ENCODE measurements at regions not wholly inside any gene's neighbourhood (a gene's known extent, or its start where the extent isn't known, plus 50 kb on each side); places are given as distances from the start of the nearest gene placed in this dataset.
"Not testable (repeated sequence)": the region's sequence is repeated elsewhere in the genome, so short reads cannot be mapped to it uniquely, and the experiment has no call there.

DNA sequence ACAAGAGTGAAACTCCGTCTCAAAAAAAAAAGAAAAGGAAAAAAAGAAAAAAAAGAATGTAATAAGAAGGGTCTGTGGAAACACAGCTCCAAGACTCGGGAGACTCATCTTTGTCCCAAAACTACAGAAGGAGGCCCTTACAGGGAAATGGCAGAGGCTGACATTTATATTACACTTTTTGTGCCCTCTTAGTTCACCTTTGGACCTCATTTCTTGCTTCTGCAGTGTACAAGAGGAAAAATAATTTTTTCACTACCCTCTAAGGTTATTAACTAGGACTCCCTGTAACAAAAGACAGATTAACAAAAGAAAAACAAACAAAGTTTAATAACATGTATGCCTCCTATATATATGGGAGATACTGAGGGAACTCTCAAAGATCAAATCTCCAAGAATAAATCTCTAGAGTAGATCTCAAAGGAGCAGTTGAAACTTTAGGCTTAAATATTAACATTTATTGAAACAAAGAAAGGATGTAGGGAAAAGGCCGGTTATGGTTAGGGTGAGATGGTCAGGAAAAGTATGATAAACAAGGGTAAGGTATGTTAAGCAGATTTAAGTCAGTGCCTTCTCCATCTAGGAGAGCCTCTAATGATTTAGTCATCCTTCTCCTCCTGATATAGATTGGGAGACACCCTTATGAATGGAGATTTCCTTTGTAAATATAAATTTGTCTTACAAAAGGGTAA is 121.3 kb upstream of the JADE1 start:
- DNase-seq: no peak

DNA sequence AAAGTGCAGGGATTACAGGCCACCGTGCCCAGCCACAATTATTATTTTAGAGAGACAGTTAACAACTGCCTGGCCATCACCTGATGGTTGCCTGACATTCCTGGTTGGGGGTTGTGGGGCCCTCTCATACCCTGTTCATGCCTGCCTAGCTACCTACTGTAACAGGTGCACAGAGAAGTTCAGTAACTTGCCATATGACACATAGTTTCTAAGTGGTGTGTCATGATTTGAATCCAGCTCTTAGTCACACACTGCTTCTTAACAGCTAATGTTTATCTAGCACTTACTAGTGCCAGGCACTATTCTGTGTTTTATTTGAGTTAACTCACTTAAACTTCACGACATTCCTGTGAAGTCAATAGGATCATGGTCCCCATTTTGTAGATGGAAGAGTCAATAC is 122.7 kb upstream of the JADE1 start:
- no peak for DNase-seq

DNA sequence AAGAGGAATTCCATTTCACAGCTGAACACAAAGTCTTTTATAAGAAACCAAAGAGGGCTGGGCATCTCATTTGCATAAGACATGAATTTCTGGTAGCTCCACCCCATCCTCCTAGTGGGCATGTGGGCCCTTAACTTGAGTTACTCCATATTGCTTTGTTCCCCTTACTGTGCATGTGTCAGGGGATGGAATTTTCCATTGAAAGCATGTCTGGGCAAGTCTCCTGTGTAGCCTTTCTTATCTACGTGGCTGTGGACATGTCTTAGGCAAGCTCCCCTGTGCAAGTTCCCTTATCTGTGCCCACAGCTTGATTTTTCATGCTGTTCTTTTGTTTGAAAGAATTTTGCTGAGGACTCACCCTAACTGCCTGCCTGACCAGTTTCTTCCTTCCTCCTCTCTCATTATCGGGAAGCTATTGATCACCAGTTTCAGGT is 123.5 kb upstream of the JADE1 start:
- DNase-seq: no peak

DNA sequence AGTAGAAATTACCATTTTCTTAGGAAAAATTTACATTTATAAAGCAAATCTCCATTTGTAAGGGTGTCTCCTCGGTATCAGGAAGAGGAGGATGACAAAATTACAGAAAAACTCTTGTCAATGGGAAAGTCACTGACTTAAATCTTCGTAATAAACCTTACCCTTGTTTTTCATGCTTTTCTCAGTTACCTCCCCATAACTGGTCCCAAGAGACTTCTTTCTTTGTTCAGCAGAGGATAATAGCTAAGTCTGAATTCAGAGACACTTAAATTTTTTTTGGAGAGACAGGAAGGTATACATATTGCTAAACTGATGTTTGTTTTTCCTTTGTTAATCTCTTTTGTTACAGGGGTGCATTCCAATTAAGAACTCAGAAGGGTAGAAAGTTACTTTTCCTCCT is 125.5 kb upstream of the JADE1 start:
- DNase-seq: no peak

DNA sequence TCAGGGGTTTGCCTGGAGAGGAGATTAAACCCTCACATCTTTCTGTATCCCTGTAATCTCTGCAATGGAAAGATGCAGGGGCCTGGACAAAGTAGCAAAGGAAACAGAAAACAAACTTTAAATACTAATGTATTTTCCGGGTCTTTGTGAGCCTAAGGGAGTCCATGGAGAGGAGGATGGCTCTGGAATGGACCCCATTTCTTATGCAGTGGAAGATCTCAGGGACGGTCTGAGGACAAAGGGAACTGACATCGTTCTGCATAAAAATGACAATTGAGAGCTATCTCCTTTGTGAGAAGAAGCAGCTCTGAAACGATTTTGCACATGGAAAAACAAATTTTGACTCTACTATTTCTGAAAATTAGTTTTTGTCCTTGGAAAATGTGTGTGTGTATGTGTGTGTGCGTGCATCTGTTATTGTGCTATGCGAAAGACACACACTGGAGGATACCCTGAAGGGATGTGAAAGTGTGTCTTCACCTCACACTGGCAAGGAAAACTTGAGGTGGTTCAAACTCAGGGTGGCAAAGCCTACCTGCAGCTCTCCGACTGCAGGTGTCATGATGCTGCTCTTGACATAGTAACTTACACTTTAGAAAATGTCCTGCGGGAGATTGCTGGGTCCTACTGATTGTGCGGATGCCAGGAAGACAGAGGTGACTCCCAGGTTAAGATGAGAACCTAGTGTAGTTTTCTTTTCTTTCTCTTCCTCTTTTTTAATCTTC is 126.4 kb upstream of the JADE1 start:
- DNase-seq: no peak

DNA sequence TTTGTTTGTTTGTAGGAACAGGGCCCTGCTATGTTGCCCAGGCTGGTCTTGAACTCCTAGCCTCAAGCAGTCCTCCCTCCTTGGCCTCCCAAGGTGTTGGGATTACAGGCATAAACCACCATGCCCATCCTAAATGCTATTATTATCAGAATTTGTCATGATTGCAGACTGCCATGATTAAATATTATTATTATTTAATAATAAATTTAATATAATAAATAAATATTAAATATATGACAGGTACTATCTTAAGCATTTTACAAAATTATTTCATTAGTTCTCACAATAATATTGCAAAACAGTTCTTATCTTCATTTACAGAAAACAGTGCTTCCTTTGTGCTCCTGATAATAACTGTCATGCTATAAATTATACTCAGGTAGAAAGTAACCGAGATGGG is 133.4 kb upstream of the JADE1 start:
- no peak for DNase-seq

DNA sequence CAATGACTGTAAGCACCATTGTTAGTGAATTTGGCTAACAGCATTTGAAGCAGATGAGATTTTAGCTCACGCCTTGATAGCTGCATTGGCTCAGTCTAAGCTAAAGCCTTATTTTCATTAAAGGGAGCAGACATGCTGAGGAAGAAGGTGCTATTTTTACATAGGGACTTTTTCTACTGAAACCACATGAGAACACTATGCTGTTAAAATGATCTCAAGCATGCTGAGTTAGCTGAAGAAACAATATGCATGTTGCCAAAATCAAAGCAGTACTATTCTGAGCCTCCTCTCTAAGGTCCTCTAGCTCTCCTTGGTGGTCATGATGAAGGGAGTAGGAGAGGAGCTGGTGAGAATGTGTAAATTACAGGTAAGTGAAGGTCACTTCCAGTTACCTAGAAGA is 134.4 kb upstream of the JADE1 start:
- DNase-seq: no peak

DNA sequence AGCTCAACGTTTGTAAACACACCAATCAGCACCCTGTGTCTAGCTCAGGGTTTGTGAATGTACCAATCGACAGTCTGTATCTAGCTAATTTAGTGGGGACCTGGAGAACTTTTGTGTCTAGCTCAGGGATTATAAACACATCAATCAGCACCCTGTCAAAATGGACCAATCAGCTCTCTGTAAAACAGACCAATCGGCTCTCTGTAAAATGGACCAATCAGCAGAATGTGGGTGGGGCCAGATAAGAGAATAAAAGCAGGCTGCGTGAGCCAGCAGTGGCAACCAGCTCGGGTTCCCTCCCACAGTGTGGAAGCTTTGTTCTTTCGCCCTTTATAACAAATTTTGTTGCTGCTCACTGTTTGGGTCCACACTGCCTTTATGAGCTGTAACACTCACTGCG is 136.3 kb upstream of the JADE1 start:
- not testable (repeated sequence) for DNase-seq

DNA sequence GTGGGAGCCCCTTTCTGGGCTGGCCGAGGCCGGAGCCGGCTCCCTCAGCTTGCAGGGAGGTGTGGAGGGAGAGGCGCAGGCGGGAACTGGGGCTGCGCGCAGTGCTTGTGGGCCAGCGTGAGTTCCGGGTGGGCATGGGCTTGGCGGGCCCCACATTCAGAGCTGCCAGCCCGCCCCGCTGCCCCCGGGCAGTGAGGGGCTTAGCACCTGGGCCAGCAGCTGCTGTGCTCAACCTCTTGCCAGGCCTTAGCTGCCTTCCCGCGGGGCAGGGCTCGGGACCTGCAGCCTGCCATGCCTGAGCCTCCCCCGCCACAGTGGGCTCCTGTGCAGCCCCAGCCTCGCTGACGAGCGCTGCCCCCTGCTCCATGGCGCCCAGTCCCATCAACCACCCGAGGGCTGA is 136.9 kb upstream of the JADE1 start:
- not testable (repeated sequence) for DNase-seq

DNA sequence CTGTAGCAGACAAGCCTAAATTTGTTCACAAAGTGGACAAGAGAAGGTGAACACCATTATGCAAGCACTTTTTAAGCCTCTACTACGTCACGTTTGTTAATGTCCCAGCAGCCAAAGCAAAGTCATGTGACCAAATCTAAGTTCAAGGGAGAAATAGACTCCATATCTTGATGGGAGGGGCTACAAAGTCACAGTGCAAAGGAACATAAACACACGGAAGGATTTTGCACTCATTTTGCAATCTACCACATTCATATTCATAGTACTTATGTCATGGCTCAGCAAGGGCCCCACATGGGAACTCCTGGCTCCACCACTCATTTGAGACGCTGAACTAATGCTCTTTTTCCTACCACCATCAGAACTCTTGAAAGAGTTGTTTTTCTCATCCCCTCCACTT is 139.0 kb upstream of the JADE1 start:
- no peak for DNase-seq

DNA sequence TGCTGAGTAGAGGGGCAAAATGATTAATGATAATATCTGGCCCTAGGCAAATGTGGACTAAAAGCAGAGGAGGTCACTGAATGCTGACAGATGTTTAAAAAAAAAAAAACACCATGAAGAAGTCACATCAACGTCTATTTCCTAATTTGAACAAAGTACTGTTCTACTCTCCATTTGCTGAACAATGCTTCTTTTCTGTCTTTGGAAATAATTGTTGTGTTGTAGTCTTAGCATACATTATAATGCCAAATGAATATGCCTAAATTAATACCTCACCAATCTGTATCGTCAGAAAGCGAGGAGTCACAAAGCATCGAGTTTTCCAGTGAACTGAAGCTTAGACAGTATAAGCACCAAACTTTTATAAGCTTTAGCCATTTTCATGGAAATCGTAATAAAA is 140.9 kb upstream of the JADE1 start:
- DNase-seq: no peak

DNA sequence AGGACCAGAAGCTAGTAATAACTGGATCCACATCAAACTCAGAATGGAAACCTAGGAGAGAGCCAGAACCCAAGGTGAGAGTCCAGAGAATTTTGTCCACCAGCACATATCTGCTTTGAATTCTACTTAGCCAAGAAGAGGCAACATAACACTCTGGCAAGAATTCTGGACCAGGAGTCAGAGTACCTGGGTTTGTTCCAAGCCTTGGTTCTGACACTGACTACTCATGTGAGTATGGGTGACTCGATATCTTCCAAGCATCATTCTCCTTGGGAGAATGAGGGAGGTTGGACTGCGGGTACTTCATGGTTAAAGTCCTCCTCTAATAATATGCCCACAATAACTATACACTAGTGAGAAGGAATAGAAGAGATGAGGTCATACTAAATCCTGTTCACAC is 144.0 kb upstream of the JADE1 start:
- no peak for DNase-seq

DNA sequence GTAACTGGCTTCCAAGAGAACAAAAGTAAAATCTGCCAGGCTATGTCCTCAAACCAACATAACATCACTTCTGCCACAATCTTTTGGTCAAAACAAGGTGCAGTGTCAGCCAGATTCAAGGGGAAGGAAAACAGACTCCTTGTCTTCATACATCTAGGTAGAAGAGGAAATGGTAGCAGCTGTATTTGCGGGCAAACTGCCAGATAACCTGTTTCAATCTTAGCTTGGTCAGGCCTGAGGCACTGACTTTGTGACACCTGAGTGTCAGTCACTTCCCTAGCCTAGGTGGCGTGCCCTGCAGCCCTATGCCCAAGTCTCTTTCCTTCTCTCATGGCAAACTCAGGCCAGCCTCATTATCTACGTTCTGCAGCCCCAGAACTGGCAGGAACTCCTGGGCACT is 146.2 kb upstream of the JADE1 start:
- DNase-seq: no peak

DNA sequence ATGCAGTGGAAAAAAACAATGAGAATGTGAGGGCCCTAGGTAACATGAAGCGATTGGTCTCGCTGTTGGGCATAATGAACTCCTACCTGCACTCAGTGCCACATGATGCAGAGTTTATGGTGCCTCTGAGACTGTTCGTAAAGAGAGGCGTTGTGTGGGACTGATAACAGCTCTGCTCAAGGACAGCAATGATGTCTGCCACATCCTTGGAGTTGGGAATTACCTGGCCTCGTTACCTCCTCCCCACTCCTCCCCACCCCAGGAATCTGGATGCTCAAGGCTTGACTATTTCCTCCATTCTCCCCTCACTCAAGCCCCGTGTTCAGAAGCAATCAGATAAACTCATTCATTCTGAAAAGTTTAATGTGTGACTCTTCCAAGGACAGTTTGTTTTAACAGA is 148.0 kb upstream of the JADE1 start:
- DNase-seq: no peak

DNA sequence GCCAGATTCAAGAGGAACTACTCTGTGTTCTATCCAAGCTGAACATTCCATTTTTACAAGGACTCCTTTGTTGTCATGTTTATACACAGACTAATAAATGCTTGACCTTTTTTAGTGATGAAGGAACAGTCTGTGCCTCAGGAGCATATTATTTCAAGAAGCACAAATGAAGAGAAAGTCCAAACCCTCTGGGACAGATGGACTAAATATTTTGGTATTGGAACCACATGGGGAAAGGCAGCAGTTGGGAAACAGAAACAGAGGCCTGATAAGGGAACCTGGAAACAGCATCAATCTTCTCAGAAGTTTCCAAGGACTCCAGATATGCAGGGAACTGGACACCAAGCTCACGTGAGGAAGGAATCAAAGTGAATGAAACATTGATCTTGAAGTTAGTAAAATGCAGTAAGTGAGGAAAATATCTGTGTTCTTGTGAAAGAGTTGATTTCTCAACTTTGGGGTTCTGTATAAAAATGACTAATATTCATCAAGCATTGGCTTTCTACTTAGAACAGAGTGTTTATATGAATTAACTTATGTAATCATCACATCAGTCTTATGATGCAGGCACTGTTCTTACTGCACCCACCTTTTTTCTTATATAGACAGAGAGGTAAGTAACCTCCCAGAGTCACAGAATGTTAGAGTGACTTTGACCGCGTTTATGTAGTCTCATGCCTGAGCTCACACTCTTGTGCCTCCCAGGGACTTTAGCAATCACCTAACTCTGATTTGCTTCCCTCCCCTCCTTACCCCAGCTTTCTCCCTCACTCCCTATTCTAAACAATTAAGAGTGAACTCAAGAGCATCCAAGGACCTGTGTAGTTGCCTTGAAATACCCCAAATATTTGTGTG is 148.9 kb upstream of the JADE1 start:
- DNase-seq: no peak

DNA sequence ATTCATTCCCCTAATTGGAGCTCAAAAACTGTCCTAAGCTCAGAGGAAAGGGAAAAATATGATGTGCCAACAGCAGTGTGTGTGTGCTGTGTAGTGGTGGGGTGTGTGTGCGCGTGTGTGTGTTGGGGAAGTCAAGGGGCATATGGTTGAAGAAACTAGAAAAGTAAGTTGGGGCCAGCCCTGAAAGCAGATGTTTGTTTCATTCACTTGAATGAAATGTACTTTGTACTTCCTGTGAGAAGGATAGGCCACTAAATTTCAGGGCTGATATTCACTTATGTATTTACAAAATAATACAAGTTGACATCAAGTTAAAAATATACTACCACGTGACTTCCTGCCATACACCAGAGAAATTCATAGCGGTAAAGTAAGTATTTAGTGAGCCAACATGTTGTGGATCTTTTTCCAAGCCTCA is 151.3 kb upstream of the JADE1 start:
- no peak for DNase-seq

DNA sequence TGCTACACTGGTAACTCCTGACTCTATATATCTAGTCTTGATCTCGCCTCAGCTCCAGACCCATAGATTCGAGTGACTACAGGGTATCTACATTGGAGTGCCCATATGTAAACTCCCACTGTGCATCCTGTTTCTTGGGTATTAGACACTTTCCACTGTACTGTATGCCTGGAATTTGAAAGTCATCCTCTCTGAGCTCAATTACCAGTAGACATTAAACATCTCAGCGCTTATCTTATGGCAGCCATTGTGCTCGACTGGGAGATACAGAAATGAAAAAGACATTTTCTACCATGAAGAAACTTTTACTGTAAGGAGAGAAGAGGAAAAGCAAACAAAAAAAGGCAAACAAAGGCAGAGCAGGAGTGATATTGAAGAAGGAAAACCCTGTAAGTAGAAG is 151.9 kb upstream of the JADE1 start:
- DNase-seq: no peak

DNA sequence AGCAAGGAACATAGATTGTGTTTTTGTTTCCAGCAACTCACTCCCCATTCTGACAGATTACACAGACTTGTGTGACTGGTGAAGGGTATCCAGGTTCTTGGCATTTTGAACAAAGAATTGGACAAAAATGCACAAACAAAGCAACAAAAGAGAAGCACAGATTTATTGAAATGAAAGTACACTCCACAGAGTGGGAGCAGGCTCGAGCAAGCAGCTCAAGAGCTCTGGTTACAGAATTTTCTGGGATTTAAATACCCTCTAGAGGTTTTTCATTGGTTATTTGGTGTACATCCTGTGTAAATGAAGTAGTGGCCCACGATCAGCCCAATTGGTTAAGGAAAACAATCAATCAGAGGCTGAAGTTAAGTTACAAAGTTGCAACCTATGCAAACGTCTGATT is 155.0 kb upstream of the JADE1 start:
- DNase-seq: no peak

DNA sequence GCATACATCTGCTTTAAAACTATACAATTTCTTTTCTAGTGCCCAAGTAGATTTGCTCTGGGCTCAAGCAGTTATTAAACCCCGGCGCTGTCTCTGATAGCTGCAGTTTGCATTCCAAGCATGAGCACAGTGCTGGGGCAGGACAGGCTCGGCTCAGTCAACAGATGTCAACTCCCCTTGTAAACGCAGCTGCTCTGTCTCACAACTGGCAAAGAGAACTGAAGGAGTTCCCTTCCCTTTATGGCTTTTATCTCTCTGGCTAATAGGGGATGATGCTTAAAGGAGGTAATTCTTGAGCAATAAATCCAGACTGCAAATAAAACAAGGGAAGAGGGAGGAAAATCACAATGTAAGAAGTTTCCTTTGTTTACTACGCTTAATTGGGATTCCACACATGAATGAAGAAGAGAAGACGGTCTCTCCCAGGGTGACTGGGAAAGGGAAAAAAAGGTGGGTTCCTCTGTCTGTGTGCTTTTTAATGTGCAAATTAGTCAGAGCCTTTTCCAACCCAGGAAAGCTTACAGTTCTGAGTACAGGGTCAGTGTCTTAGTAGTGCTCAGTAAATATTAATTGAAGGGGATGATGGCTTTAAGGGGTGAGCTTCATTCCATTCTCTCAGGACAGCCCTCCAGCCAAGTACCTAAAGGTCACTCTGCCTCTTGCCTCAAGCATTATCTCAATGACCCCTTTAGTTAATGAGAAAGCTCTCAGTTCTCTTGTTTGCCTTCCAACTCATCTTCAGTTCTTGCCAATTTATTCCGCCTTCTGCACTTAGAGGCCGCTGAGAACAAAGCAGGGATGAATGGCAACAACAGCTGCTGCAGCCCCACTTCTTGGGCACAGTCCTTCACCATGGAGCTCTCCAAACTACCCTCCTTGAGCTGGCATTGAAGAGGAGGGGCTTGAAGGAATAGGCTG is 155.7 kb upstream of the JADE1 start:
- DNase-seq: no peak

DNA sequence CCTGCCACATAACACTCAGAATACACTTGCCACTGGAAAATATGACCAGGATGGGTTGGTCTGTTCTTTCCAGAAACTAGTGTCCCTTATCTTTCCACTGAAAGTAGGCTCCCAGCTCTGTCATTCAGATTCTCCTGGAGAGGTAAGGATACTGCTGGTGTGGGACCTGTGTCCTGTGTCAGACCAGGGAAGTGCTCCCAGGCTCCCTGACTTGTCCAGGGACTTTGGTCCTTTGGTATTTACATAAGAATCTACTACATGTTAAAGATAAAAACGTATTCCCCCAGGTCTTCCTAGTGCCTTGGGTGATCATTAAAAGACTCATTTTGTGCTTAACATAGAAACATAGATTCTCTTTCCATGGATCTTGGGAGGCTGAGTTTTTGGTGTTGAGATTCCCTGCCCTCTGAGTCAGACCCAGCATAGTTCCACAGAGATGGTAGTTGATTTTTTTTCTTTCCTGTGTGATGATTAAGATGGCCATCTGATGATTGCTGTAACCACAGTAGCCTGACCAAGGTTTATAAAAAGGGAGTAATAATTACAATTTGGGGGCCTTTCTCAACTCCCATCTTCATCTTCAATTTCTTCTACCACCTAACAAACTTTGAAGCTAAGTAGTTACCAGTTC is 159.8 kb upstream of the JADE1 start:
- DNase-seq: no peak

DNA sequence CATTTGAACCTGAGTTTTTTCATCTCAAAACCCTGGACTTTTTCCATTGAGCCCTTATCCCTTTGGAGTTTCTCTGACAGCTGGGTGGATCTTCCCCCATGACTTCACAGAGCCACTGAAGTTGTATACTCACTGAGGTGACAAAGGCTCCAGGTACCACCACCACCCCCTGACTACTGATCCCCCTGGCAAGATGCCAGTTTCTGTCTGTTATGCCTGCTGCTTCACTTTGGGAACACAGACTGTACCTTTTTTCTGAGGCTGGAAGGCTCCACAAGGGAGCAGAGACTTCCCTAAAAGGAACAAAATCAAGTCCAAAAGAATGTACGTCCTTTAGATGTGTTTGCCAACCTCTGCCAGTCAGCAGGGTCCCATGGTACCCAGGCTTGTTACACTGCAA is 160.3 kb upstream of the JADE1 start:
- DNase-seq: no peak

DNA sequence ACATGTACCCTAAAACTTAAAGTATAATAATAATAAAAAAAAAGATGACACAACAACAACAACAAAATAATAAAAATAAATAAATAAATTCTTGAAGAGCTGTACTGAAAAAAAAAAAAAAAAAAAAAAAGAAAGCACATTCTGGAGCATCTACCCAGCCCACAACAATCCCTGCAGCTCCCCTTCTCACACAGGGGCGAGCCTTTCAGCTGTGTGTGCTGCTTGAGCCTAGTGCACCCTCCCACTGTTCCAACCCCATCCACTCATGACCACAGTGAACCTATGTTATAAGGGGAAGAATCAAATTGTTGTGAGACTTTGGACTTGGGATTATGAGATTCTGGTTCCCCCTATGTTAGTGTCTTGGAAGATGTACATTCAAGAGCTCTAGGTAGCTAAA is 161.5 kb upstream of the JADE1 start:
- no peak for DNase-seq
